H1 (cell line): ENCODE measurements at regions not wholly inside any gene's neighbourhood (a gene's known extent, or its start where the extent isn't known, plus 50 kb on each side); places are given as distances from the start of the nearest gene placed in this dataset.

Experiments
- CBX5 ChIP-seq: fragments of 300-800, 300-1000 bp; sonication (generic); IDR thresholded peaks from 2 replicates; pipeline ENCODE4 v1.7.1; 2016; ENCODE audit warnings: antibody characterized with exemption, low read length, low read depth
- CEBPB ChIP-seq: IDR thresholded peaks from 2 replicates; pipeline ENCODE4 v1.6.1; 2012; ENCODE audit warnings: low read depth, low read length
- CTBP2 ChIP-seq: IDR thresholded peaks from 2 replicates; pipeline ENCODE4 v1.7.0; 2011; ENCODE audit warnings: borderline replicate concordance, mild to moderate bottlenecking, moderate library complexity, mixed read lengths, low read length; ENCODE audit not compliant: insufficient read depth, insufficient read length
- GABPA ChIP-seq: IDR thresholded peaks from 2 replicates; pipeline ENCODE4 v1.6.1; 2011; ENCODE audit warnings: mild to moderate bottlenecking, low read length, moderate library complexity, borderline replicate concordance; ENCODE audit not compliant: insufficient read depth
- NANOG ChIP-seq: IDR thresholded peaks from 2 replicates; pipeline ENCODE4 v1.6.1; 2011; ENCODE audit warnings: low read length, low read depth, mild to moderate bottlenecking, inconsistent platforms; ENCODE audit not compliant: insufficient read depth, poor library complexity, severe bottlenecking
- SAP30 ChIP-seq: fragments of 300-600 bp; sonication (generic); IDR thresholded peaks from 2 replicates; pipeline ENCODE4 v1.7.1; 2012; ENCODE audit warnings: low read length, moderate library complexity, mild to moderate bottlenecking, inconsistent platforms; ENCODE audit not compliant: insufficient read depth, insufficient replicate concordance

- TF ChIP-seq SAP30 (no peak), GABPA (no peak), CEBPB (no peak), CTBP2 (no peak), NANOG (no peak), CBX5 (no peak)
Observed at GRCh38 chrX:22373094-22373493, 100.4 kb downstream of the CBLL2 start (continued).
